Activated CD8-positive, alpha-beta T cell treated with anti-CD3 and anti-CD28 coated beads for 36 hours (primary cell): ENCODE measurements at regions not wholly inside any gene's neighbourhood (a gene's known extent, or its start where the extent isn't known, plus 50 kb on each side); places are given as distances from the start of the nearest gene placed in this dataset.

Source experiments
- ATAC-seq: fragments of 200-7000 bp; cut with Tn5 transposase; one replicate; pipeline ENCODE4 v1.10.0; 2021; ENCODE audit warnings: mild to moderate bottlenecking, moderate library complexity
- CTCF ChIA-PET: fragments of 350-600 bp; sonication (Branson Sonifier 250); formaldehyde crosslinking; loops from one replicate; lab custom pipeline; 2021; ENCODE audit warnings: antibody characterized with exemption; lab: Charles Lee
- POLR2A ChIA-PET: fragments of 350-600 bp; sonication (Branson Sonifier 250); formaldehyde crosslinking; loops from one replicate; lab custom pipeline; 2021; ENCODE audit warnings: antibody characterized with exemption; lab: Charles Lee
- DNase-seq: peaks from one replicate; pipeline ENCODE4 v3.0.0-alpha.2; 2020
- H3K27ac Mint-ChIP-seq: one replicate; pipeline ENCODE4 v1.8.0; 2021; ENCODE audit warnings: mild to moderate bottlenecking, mixed read lengths
- H3K27me3 Mint-ChIP-seq: one replicate; pipeline ENCODE4 v1.8.0; 2021; ENCODE audit warnings: mixed read lengths
- H3K36me3 Mint-ChIP-seq: one replicate; pipeline ENCODE4 v1.8.0; 2021; ENCODE audit warnings: low read depth, mixed read lengths
- H3K4me1 Mint-ChIP-seq: one replicate; pipeline ENCODE4 v1.8.0; 2021; ENCODE audit warnings: low read depth, mixed read lengths
- H3K4me3 Mint-ChIP-seq: one replicate; pipeline ENCODE4 v1.8.0; 2021; ENCODE audit warnings: mild to moderate bottlenecking, moderate library complexity, mixed read lengths
- H3K9me3 Mint-ChIP-seq: one replicate; pipeline ENCODE4 v1.8.0; 2021; ENCODE audit warnings: mixed read lengths
- CTCF ChIP-seq: fragments of 200-600 bp; IDR thresholded peaks from one replicate; pipeline ENCODE4 v1.8.0; 2022; ENCODE audit warnings: antibody characterized with exemption, mild to moderate bottlenecking
- intact Hi-C: fragments of 100-400 bp; cut with micrococcal nuclease; formaldehyde crosslinking; loops from one replicate; pipeline ENCODE4 v1.10.0; 2022

- no peak overlapping the region for H3K4me3 Mint-ChIP-seq
- H3K36me3 Mint-ChIP-seq = no peaks in the 10 kb centered on the region
- H3K27ac Mint-ChIP-seq = no peak overlapping the region
- H3K27me3 Mint-ChIP-seq = no peaks in the 10 kb centered on the region
- intact Hi-C loops = no loop called here
- H3K9me3 Mint-ChIP-seq = peaks cover 8% of the 10 kb centered on the region
- no peaks in the 10 kb centered on the region for H3K4me1 Mint-ChIP-seq
- DNase-seq (no peak), ATAC-seq (no peak)
- CTCF ChIA-PET = no interaction called here
- POLR2A ChIA-PET = no interaction called here
- no peak for TF ChIP-seq CTCF
These were observed 549.6 kb upstream of the CELF4 start for GRCh38 chr18:38115201-38115600.

GRCh38 chr18:38087538-38087937, 521.9 kb upstream of the CELF4 start:
- Mint-ChIP-seq H3K27me3 (no peaks in the 10 kb centered on the region), H3K4me3 (no peak overlapping the region), H3K27ac (no peak overlapping the region), H3K4me1 (no peaks in the 10 kb centered on the region), H3K36me3 (no peaks in the 10 kb centered on the region), H3K9me3 (no peaks in the 10 kb centered on the region)
- no peak for TF ChIP-seq CTCF
- ChIA-PET POLR2A (no interaction called here), CTCF (no interaction called here)
- DNase-seq = no peak
- intact Hi-C loops = no loop called here
- ATAC-seq = no peak

GRCh38 chr18:38081516-38081915, 515.9 kb upstream of the CELF4 start:
- DNase-seq (no peak), ATAC-seq (no peak)
- ChIA-PET CTCF (no interaction called here), POLR2A (no interaction called here)
- Mint-ChIP-seq H3K36me3 (no peaks in the 10 kb centered on the region), H3K27me3 (no peaks in the 10 kb centered on the region), H3K4me3 (no peak overlapping the region), H3K9me3 (peaks cover 4% of the 10 kb centered on the region), H3K27ac (no peak overlapping the region), H3K4me1 (no peaks in the 10 kb centered on the region)
- intact Hi-C loops = no loop called here
- TF ChIP-seq CTCF = no peak

- ChIA-PET CTCF (no interaction called here), POLR2A (no interaction called here)
- Mint-ChIP-seq H3K4me3 (no peak overlapping the region), H3K27me3 (no peaks in the 10 kb centered on the region), H3K27ac (no peak overlapping the region), H3K9me3 (peaks cover 4% of the 10 kb centered on the region), H3K36me3 (no peaks in the 10 kb centered on the region), H3K4me1 (no peaks in the 10 kb centered on the region)
- intact Hi-C loops = no loop called here
- ATAC-seq (no peak), DNase-seq (no peak)
- TF ChIP-seq CTCF = no peak
These were observed 511.6 kb upstream of the CELF4 start for GRCh38 chr18:38077229-38077628.

- CTCF ChIA-PET = no interaction called here
These were observed 510.9 kb upstream of the CELF4 start for GRCh38 chr18:38076346-38077070.

More at GRCh38 chr18:38076346-38077070, 510.9 kb upstream of the CELF4 start:
- Mint-ChIP-seq H3K4me3 (no peak overlapping the region), H3K36me3 (no peaks in the 10 kb centered on the region), H3K4me1 (no peaks in the 10 kb centered on the region), H3K27ac (no peak overlapping the region), H3K27me3 (no peaks in the 10 kb centered on the region), H3K9me3 (peaks cover 4% of the 10 kb centered on the region)
- TF ChIP-seq CTCF = no peak
- DNase-seq (no peak), ATAC-seq (no peak)
- intact Hi-C loops = no loop called here
- POLR2A ChIA-PET = no interaction called here
